Stomach (tissue), 4 donors: ENCODE measurements at regions not wholly inside any gene's neighbourhood (a gene's known extent, or its start where the extent isn't known, plus 50 kb on each side); places are given as distances from the start of the nearest gene placed in this dataset.

Experiments used
- CTCF ChIP-seq, 7 experiments: fragments of 450-650 bp in 4 of 7; fragments of 200-600 bp in 3 of 7; sonication (generic) in 3 of 7; IDR thresholded peaks; one replicate each; pipeline ENCODE4 v1.5.1; 2016 to 2019; ENCODE audit warnings: antibody characterized with exemption in 7 of 7, control low read depth in 2 of 7, mild to moderate bottlenecking in 1 of 7
- EP300 ChIP-seq: sonication (generic); formaldehyde crosslinking; IDR thresholded peaks from one replicate; pipeline ENCODE4 v1.6.1; 2017; ENCODE audit warnings: antibody characterized with exemption
- POLR2A ChIP-seq, 4 donors: fragments of 450-650 bp; IDR thresholded peaks; one replicate each; pipeline ENCODE4 v1.6.1; 2016; ENCODE audit warnings: antibody characterized with exemption in 4 of 4, control low read depth in 2 of 4, mild to moderate bottlenecking in 1 of 4, moderate library complexity in 1 of 4
- POLR2AphosphoS5 ChIP-seq, 3 donors: sonication (generic); formaldehyde crosslinking; IDR thresholded peaks; one replicate each; pipeline ENCODE4 v1.6.1; 2016; ENCODE audit warnings: antibody characterized with exemption in 3 of 3

GRCh38 chr7:145143685-145144084, 307.8 kb upstream of the TPK1 start:
- TF ChIP-seq POLR2A (IDR thresholded peaks at IDR 0.05) (no peak), CTCF (IDR thresholded peaks at IDR 0.05) (no peak), EP300 (no peak), POLR2AphosphoS5 (IDR thresholded peaks at IDR 0.05) (no peak)
